ENCODE measurements at regions not wholly inside any gene's neighbourhood (a gene's known extent, or its start where the extent isn't known, plus 50 kb on each side); places are given as distances from the start of the nearest gene placed in this dataset.

GRCh38 chr11:71109186-71109585 lies 143.2 kb downstream of the SHANK2 start:
- no peak overlapping the region for H3K4me3 ChIP-seq
- peaks cover 17% of the 10 kb centered on the region for H3K4me1 ChIP-seq
- no peak overlapping the region for H3K4me2 ChIP-seq
- H3K9ac ChIP-seq = no peak overlapping the region
- H3K27me3 Mint-ChIP-seq (ENCODE audit: insufficient read depth, low read depth) = peaks cover 2% of the 10 kb centered on the region
- no peaks in the 10 kb centered on the region for H3K36me3 ChIP-seq
- H3F3A ChIP-seq (ENCODE audit: low read depth) = peaks cover 5% of the 10 kb centered on the region
- TF ChIP-seq EZH2phosphoT487 (IDR thresholded peaks at IDR 0.05) = no peak
- no peak for TF ChIP-seq EZH2 (IDR thresholded peaks at IDR 0.05)
- no peak for TF ChIP-seq CTCF (IDR thresholded peaks at IDR 0.05)
- no peaks in the 10 kb centered on the region for H4K20me1 ChIP-seq (ENCODE audit: low read depth)
- no peaks in the 10 kb centered on the region for H3K9me3 ChIP-seq (ENCODE audit: low read depth)
- H3K4me3 Mint-ChIP-seq = no peak overlapping the region
- peaks cover 13% of the 10 kb centered on the region for H3K4me1 Mint-ChIP-seq
- no peaks in the 10 kb centered on the region for H3K79me2 ChIP-seq (ENCODE audit: low read depth)
- no peaks in the 10 kb centered on the region for H3K9me3 Mint-ChIP-seq
- no peak overlapping the region for H3K27ac Mint-ChIP-seq
- no peaks in the 10 kb centered on the region for H3K27me3 ChIP-seq
- no peak for DNase-seq (ENCODE audit: low spot score)
- no peak overlapping the region for H2AFZ ChIP-seq (replicated peaks)
- H3K27ac ChIP-seq = no peak overlapping the region
- H3K36me3 Mint-ChIP-seq = no peaks in the 10 kb centered on the region

GRCh38 chr11:71108013-71108865 lies 144.1 kb downstream of the SHANK2 start:
- Mint-ChIP-seq H3K36me3 (no peaks in the 10 kb centered on the region), H3K27ac (no peak overlapping the region), H3K27me3 (ENCODE audit: insufficient read depth, low read depth) (peaks cover 5% of the 10 kb centered on the region), H3K4me3 (no peak overlapping the region), H3K9me3 (no peaks in the 10 kb centered on the region), H3K4me1 (peaks cover 13% of the 10 kb centered on the region)
- no peak overlapping the region for H3K9ac ChIP-seq
- H2AFZ ChIP-seq (replicated peaks) = no peak overlapping the region
- TF ChIP-seq CTCF (IDR thresholded peaks at IDR 0.05) (no peak), EZH2 (IDR thresholded peaks at IDR 0.05) (no peak), EZH2phosphoT487 (IDR thresholded peaks at IDR 0.05) (no peak)
- no peak for DNase-seq (ENCODE audit: low spot score)
- H3K27me3 ChIP-seq = no peaks in the 10 kb centered on the region
- no peak overlapping the region for H3K4me2 ChIP-seq
- H3K36me3 ChIP-seq = no peaks in the 10 kb centered on the region
- H3K27ac ChIP-seq = no peak overlapping the region
- H3K79me2 ChIP-seq (ENCODE audit: low read depth) = no peaks in the 10 kb centered on the region
- H3F3A ChIP-seq (ENCODE audit: low read depth) = peaks cover 5% of the 10 kb centered on the region
- no peak overlapping the region for H3K4me3 ChIP-seq
- no peaks in the 10 kb centered on the region for H3K9me3 ChIP-seq (ENCODE audit: low read depth)
- peaks cover 17% of the 10 kb centered on the region for H3K4me1 ChIP-seq
- H4K20me1 ChIP-seq (ENCODE audit: low read depth) = no peaks in the 10 kb centered on the region

GRCh38 chr11:71106671-71107070 lies 145.7 kb downstream of the SHANK2 start:
- H3K4me3 Mint-ChIP-seq = no peak overlapping the region
- Histone ChIP-seq H3K27me3 (no peaks in the 10 kb centered on the region), H3F3A (ENCODE audit: low read depth) (peaks cover 3% of the 10 kb centered on the region), H3K9me3 (ENCODE audit: low read depth) (no peaks in the 10 kb centered on the region), H2AFZ (replicated peaks) (no peak overlapping the region), H3K4me3 (no peak overlapping the region), H3K79me2 (ENCODE audit: low read depth) (no peaks in the 10 kb centered on the region), H3K4me1 (peaks cover 7% of the 10 kb centered on the region), H3K36me3 (no peaks in the 10 kb centered on the region), H4K20me1 (ENCODE audit: low read depth) (no peaks in the 10 kb centered on the region), H3K9ac (no peak overlapping the region), H3K27ac (no peak overlapping the region), H3K4me2 (no peak overlapping the region)
- no peaks in the 10 kb centered on the region for H3K9me3 Mint-ChIP-seq
- H3K27ac Mint-ChIP-seq = no peak overlapping the region
- H3K4me1 Mint-ChIP-seq = peaks cover 3% of the 10 kb centered on the region
- no peaks in the 10 kb centered on the region for H3K36me3 Mint-ChIP-seq
- no peak for DNase-seq (ENCODE audit: low spot score)
- H3K27me3 Mint-ChIP-seq (ENCODE audit: insufficient read depth, low read depth) = peaks cover 5% of the 10 kb centered on the region
- TF ChIP-seq EZH2phosphoT487 (IDR thresholded peaks at IDR 0.05) (no peak), CTCF (IDR thresholded peaks at IDR 0.05) (no peak), EZH2 (IDR thresholded peaks at IDR 0.05) (no peak)
